ENCODE measurements at regions not wholly inside any gene's neighbourhood (a gene's known extent, or its start where the extent isn't known, plus 50 kb on each side); places are given as distances from the start of the nearest gene placed in this dataset.

GRCh38 chr13:82687884-82688283 lies 1194.4 kb downstream of the SLITRK1 start:
- intact Hi-C loops (cut with micrococcal nuclease; ENCODE audit: unreplicated experiment) (no loop called here), in situ Hi-C loops (cut with MboI) (no loop called here)
- Histone ChIP-seq H3K4me3 (no peak overlapping the region), H3K27me3 (replicated peaks in 1 of 2; ENCODE audit: control insufficient read depth in 2 of 2, insufficient read depth in 2 of 2, low read length in 1 of 2) (no peaks in the 10 kb centered on the region), H4K20me1 (ENCODE audit: control insufficient read depth, insufficient read depth) (no peaks in the 10 kb centered on the region), H3K9me3 (replicated peaks; ENCODE audit: control insufficient read depth, insufficient read depth, low read length) (no peaks in the 10 kb centered on the region), H3K4me2 (ENCODE audit: control insufficient read depth, insufficient read depth) (no peak overlapping the region), H2AFZ (ENCODE audit: control insufficient read depth, low read depth, low read length) (0 out of 2 replicates have a peak overlapping the region, but pooled peaks have one; percentile 17), H3K4me1 (ENCODE audit: control insufficient read depth, insufficient read depth, low read length) (no peaks in the 10 kb centered on the region), H3K79me2 (ENCODE audit: control insufficient read depth, insufficient read depth, low read length) (no peaks in the 10 kb centered on the region), H3K9ac (ENCODE audit: control insufficient read depth, insufficient read depth, low read length) (no peak overlapping the region), H3K36me3 (ENCODE audit: control insufficient read depth in 2 of 2, insufficient read depth in 2 of 2, low read length in 1 of 2) (no peaks in the 10 kb centered on the region), H3K27ac (ENCODE audit: control insufficient read depth, insufficient read depth) (no peak overlapping the region)
- TF ChIP-seq, protein P1, sequence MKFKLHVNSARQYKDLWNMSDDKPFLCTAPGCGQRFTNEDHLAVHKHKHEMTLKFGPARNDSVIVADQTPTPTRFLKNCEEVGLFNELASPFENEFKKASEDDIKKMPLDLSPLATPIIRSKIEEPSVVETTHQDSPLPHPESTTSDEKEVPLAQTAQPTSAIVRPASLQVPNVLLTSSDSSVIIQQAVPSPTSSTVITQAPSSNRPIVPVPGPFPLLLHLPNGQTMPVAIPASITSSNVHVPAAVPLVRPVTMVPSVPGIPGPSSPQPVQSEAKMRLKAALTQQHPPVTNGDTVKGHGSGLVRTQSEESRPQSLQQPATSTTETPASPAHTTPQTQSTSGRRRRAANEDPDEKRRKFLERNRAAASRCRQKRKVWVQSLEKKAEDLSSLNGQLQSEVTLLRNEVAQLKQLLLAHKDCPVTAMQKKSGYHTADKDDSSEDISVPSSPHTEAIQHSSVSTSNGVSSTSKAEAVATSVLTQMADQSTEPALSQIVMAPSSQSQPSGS (IDR thresholded peaks at IDR 0.05; ENCODE audit: low read length) = no peak
- TF ChIP-seq SREBF1 (IDR thresholded peaks at IDR 0.05; ENCODE audit: low read length) = no peak
- no peak for TF ChIP-seq ASH2L (IDR thresholded peaks at IDR 0.05; ENCODE audit: borderline replicate concordance, low read depth)
- TF ChIP-seq STAT3 (IDR thresholded peaks at IDR 0.05; ENCODE audit: low read depth, low read length) = no peak
- no peak for TF ChIP-seq PML (IDR thresholded peaks at IDR 0.05; ENCODE audit: low read length)
- no peak for TF ChIP-seq LARP7 (IDR thresholded peaks at IDR 0.05)
- no peak for TF ChIP-seq SIX5 (IDR thresholded peaks at IDR 0.05; ENCODE audit: low read depth, low read length, severe bottlenecking)
- no peak for TF ChIP-seq FOS (IDR thresholded peaks at IDR 0.05; ENCODE audit: borderline replicate concordance, extremely low read depth, insufficient read length)
- TF ChIP-seq, protein P2, sequence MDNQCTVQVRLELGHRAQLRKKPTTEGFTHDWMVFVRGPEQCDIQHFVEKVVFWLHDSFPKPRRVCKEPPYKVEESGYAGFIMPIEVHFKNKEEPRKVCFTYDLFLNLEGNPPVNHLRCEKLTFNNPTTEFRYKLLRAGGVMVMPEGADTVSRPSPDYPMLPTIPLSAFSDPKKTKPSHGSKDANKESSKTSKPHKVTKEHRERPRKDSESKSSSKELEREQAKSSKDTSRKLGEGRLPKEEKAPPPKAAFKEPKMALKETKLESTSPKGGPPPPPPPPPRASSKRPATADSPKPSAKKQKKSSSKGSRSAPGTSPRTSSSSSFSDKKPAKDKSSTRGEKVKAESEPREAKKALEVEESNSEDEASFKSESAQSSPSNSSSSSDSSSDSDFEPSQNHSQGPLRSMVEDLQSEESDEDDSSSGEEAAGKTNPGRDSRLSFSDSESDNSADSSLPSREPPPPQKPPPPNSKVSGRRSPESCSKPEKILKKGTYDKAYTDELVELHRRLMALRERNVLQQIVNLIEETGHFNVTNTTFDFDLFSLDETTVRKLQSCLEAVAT (IDR thresholded peaks at IDR 0.05) = no peak
- no peak for TF ChIP-seq TCF12 (IDR thresholded peaks at IDR 0.05; ENCODE audit: low read depth, low read length)
- no peak for TF ChIP-seq NR2C1 (IDR thresholded peaks at IDR 0.05)
- TF ChIP-seq TCF7 (IDR thresholded peaks at IDR 0.05; ENCODE audit: borderline replicate concordance) = no peak
- TF ChIP-seq BRCA1 (IDR thresholded peaks at IDR 0.05; ENCODE audit: low read depth, low read length) = no peak
- TF ChIP-seq NR2C2 (IDR thresholded peaks at IDR 0.05; ENCODE audit: borderline replicate concordance, control insufficient read depth, insufficient read length, low read depth) = no peak
- no peak for TF ChIP-seq CHD1 (IDR thresholded peaks at IDR 0.05; ENCODE audit: low read depth, low read length)
- no peak for TF ChIP-seq TAF1 (IDR thresholded peaks at IDR 0.05; ENCODE audit: borderline replicate concordance, low read depth, low read length)
- no peak for TF ChIP-seq EGR1 (IDR thresholded peaks at IDR 0.05; ENCODE audit: borderline replicate concordance in 1 of 2, low read depth in 2 of 2, low read length in 2 of 2)
- TF ChIP-seq SUZ12 (IDR thresholded peaks at IDR 0.05; ENCODE audit: unreplicated experiment) = no peak
- BruUV-seq (replicated peaks) = no TSS peak
- ChIA-PET SMC1A (ENCODE audit: uncharacterized antibody, unreplicated experiment) (interaction anchor here (0.8 to 3.4 kb wide), 2 partner anchors 13 to 16 kb away, joined by 3 to 16 read pairs; no protein-coding TSS in a partner anchor), POLR2A (no interaction called here), CTCF (interaction anchor here (1.6 kb wide), 1 partner anchor 9 kb away, joined by 3 read pairs; no protein-coding TSS in a partner anchor), RAD21 (ENCODE audit: unreplicated experiment) (interaction anchor here (0.6 to 1.2 kb wide), 2 partner anchors 9 to 13 kb away, joined by 3 to 5 read pairs; no protein-coding TSS in a partner anchor)
- DNase-seq (ENCODE audit: low read depth, low spot score) = no peak
- peak; percentile 32 for ATAC-seq
- no peak for FAIRE-seq

Measured in GM12878 (cell line).